Central memory CD4-positive, alpha-beta T cell (primary cell): ENCODE measurements at regions not wholly inside any gene's neighbourhood (a gene's known extent, or its start where the extent isn't known, plus 50 kb on each side); places are given as distances from the start of the nearest gene placed in this dataset.
"Not testable (repeated sequence)": the region's sequence is repeated elsewhere in the genome, so short reads cannot be mapped to it uniquely, and the experiment has no call there.

Experiments
- DNase-seq: peaks from one replicate; pipeline ENCODE4 v3.0.0; 2022

DNA sequence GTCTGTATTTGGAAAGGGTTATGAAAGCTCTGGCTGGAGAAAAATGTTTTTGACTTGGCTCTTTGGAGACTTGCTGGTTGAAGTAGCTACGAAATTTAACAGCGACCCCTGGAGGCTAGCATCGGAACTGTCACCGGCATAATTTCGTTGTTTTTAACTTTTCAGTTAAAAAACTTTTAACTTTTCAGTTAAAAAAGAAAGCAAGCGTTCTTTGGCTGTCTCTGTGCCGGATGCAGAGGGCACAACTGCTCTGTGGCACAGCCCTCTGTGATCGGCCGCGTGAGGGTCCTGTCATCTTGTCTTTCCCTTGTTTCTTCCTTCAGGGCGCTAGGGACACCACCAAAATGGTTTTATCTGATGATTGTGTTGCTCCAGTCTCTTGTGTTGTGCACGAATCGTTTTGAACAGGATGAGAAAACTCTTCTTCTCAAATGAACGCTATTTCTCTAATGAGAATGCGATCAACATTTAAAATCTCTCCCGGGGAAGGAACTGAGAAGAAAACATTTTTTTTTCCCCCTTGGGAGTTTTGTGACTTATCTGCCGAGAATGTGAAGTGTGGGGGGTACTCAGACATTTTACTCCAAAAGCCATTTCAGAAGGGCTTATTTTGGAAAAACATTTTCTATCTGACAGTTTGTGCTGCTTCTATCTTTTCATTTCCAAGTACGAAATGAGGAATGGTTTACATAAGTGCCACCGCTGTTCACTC lies 57.1 kb downstream of the ADCYAP1 start:
- DNase-seq: peak; percentile 16

DNA sequence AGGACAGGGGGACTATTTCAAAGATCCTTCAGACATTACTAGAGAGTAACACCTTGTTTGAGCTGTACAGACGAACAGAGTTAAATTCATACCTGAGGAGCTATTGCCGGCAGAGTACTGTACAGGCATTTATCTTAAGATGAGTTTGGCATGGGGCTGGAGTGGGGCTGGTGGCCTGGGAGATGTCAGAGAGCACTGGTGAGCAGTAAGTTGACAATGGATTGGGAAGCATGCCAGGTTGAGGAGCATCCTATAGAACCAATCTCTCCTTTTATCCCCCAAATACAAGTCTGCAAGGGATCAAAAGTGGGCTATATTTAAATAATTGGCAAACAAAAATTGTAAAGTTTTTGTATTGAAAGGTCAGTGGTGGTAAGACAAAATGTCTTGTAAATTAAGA lies 58.6 kb downstream of the ADCYAP1 start:
- DNase-seq: no peak

DNA sequence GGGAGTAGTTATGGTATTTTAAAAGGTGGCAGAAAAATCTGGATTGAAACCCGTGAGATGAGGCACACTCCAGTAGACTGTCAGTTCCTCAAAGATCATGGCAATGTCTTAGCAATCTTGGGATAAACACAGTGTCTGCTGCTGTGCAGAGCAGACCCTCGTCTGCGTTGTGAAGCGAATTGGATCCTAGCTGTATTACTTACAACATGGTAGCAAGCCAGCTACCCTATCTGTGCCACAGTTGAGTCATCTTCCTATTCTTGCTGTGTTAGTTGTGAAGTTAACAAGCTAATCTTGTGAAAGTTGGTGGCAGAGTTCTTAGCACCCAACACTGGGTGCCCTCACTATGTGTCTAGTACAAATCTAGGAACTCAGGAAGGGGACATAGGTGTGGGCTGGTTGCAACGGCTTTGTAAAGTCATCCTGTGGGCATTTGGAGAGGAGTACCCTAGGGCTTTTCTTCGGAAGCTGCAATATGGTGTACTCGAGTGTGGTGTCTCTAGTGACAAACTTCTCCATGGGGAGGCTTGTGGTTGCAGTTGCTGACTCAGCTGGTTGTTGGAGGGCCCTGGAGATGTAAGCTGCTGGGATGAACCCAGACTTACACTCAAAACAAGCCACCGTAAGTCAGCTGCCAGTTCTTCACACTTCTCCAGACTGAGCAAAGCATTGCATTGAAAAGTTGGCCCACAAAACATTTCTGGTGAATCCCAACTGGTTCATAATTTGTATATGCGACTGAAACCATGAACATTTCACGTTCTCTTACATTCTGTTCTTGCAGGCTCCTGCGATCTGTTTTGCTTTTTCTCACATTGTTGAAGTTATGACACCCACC lies 61.5 kb downstream of the ADCYAP1 start:
- no peak for DNase-seq

GRCh38 chr18:966759-967576 lies 62.3 kb downstream of the ADCYAP1 start:
- no peak for DNase-seq

DNA sequence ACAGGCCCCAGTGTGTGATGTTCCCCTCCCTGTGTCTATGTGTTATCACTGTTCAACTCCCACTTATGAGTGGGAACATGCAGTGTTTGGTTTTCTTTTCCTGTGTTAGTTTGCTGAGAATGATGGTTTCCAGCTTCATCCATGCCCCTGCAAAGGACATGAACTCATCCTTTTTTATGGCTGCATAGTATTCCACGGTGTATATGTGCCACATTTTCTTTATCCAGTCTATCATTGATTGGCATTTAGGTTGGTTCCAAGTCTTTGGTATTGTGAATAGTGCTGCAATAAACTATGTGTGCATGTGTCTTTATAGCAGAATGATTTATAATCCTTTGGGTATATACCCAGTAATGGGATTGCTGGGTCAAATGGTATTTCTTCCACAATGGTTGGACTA lies 64.2 kb downstream of the ADCYAP1 start:
- DNase-seq: not testable (repeated sequence)

- DNase-seq: not testable (repeated sequence)
Measured at GRCh38 chr18:969311-969710, 64.6 kb downstream of the ADCYAP1 start.

GRCh38 chr18:974606-975005 lies 69.9 kb downstream of the ADCYAP1 start:
- DNase-seq: not testable (repeated sequence)

- DNase-seq: not testable (repeated sequence)
Measured at GRCh38 chr18:976393-977128, 71.9 kb downstream of the ADCYAP1 start.

DNA sequence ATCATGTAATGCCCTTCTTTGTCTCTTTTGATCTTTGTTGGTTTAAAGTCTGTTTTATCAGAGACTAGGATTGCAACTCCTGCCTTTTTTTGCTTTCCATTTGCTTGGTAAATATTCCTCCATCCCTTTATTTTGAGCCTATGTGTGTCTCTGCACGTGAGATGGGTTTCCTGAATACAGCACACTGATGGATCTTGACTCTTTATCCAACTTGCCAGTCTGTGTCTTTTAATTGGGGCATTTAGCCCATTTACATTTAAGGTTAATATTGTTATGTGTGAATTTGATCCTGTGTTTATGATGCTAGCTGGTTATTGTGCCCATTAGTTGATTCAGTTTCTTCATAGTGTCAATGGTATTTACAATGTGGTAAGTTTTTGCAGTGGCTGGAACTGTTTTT lies 72.7 kb downstream of the ADCYAP1 start:
- not testable (repeated sequence) for DNase-seq

DNA sequence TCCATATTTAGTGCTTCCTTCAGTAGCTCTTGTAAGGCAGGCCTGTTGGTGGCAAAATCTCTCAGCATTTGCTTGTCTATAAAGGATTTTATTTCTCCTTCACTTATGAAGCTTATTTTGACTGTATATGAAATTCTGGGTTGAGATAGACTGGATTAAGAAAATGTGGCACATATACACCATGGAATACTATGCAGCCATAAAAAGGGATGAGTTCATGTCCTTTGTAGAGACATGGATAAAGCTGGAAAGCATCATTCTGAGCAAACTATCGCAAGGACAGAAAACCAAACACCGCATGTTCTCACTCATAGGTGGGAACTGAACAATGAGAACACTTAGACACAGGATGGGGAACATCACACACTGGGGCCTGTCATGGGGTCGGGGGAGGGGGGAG lies 73.1 kb downstream of the ADCYAP1 start:
- not testable (repeated sequence) for DNase-seq

DNA sequence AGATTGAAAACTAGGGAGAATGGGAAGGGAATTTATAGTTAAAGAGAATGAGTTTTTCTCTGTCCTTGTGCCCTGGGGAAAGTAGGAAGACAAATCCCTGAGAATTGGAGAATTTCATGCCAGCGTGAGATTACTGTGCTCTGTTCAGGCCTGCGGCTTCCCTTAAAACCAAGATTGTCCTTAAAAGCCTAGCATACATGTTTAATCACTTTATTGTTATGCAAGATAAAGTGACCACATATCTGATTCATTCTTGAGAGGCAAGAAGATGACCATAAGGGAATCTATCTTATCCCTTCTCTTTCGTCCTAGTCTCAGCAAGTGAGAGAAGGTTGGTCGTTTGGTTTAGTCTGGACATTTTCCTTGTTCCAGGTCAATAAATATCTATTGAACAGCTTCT lies 75.9 kb downstream of the ADCYAP1 start:
- DNase-seq: no peak

- no peak for DNase-seq
Measured at GRCh38 chr18:984004-984403, 79.3 kb downstream of the ADCYAP1 start.

DNA sequence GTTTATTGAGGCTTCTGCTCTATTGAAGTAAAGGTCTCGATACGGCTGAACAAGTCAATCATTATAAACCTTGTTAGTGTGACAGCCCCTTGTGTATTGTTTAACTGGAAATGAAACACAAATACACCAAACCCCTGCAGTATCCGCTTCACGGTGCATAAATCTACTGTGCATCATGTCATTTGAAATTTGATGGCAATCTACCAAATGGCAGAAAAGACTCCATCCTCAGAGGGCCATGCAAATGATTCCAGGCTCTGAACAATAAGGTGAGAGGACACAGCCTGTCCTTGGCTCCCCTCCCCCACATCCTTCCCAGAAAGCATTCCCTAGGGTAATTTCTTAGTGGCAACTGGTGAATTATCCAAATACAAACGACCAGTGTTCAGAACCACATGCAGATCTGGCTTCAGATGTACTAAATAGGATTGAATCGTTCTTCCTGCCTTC lies 80.6 kb downstream of the ADCYAP1 start:
- DNase-seq: no peak

DNA sequence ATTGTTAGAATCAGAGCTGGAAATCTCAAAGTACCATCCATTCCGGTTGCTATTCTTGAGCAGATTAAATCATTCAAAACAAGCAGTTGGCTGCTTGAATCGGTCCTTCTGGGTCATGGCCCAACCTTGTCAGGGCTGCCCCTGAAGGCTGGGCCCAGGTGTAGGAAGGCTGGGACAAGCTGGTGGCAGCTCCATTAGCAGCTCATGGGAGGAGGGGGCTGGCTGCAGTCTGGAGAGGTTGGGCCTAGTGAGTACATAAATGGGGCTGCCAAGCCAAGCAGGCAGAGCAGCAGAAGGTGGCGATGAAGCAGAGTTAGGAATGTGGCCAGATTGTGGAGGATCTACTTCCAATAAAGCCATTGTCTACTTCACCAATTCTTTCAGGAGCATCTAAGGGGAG lies 81.4 kb downstream of the ADCYAP1 start:
- no peak for DNase-seq

GRCh38 chr18:986552-986951 lies 81.9 kb downstream of the ADCYAP1 start:
- no peak for DNase-seq

DNA sequence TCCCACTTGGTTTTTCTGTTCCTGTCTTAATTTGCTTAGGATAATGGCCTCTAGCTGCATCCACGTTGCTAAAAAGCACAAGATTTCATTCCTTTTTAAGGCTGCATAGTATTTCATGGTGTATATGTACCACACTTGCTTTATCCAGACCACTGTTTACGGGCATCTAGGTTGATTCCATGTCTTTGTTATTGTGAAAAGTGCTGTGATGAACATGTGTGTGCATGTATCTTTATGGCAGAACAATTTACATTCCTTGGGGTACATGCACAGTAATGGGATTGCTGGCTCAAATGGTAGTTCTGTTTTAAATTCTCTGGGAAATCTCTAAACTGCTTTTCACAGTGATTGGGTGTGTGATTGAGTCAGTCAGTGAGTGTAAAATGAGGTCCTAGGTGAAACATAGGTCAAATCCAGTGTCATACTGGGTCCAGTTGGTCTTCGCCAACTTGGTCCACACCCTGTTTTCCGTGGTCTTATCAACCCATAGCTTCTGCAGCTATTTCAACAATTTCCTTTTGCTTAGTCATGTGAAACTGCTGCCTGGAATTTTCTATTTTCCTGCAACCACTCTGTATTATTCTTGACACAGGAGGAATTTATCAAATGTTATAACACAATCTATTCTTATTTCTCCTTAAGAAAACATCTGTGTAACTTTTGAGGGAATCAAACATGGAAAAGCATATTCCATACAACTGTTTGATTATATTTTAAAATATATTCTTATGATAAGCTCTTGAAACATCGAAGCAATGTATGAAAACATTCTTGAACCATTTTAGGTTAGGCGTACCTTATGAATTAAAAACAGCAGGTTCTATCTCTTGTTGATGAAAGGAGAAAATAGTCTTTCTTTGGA lies 82.9 kb downstream of the ADCYAP1 start:
- no peak for DNase-seq

DNA sequence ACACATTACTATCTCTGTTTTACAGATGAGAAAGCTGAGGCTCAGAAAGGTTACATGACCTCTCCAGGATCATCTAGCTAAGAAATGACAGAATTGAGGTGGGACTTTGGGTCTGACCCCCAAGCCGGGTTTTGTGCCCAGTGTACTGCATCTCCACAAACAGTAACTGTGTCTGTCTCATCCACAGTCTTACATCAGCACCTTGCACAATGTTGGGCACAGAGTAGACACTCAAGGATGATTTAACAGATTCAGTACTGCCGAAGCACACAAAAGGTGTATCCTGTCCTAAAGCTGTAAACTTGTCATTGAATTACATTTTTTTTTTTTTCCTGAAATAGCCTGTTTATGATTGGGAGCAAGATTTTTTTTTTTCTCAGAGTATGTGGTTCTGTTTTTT lies 84.8 kb downstream of the ADCYAP1 start:
- no peak for DNase-seq

DNA sequence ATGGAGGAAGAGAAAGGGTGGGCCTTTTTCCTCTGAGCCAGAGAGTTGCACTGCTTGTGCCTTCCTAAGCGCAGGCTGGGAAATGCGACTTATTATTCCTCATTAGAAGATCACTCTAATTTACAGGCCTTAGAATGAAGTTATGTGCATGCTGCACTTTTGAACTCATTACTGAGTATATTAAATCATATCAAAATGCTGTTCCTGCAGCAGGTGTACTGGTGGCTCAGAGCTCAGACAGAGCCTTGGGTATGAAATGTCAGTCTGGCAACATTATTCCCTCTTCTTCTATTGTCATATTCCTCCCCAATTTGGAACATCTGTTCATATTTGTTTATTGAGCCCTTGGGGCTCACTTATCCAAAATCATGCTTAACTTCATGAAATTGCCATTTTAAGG lies 85.5 kb downstream of the ADCYAP1 start:
- no peak for DNase-seq

GRCh38 chr18:991441-991840 lies 86.8 kb downstream of the ADCYAP1 start:
- no peak for DNase-seq

DNA sequence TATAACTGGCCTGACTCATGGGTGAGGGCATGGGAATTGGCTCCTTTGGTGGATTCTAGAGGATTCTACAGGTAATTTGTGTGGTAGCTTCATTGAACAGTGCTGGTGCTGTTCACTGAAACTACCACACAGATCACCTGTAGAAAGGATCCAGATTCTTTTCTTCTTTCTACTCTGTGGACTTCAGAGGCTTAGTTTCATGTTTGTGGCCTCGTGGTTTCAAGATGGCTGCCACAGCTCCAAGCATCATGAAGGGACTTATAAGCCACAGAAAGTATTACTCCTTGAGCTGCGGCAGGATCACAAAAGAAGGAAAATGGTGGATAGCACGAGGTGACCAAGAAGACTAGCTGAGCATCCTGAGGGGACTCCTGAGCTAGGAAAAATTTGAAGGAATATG lies 88.9 kb downstream of the ADCYAP1 start:
- DNase-seq: no peak

- DNase-seq: no peak
Measured at GRCh38 chr18:995629-996028, 91.0 kb downstream of the ADCYAP1 start.

DNA sequence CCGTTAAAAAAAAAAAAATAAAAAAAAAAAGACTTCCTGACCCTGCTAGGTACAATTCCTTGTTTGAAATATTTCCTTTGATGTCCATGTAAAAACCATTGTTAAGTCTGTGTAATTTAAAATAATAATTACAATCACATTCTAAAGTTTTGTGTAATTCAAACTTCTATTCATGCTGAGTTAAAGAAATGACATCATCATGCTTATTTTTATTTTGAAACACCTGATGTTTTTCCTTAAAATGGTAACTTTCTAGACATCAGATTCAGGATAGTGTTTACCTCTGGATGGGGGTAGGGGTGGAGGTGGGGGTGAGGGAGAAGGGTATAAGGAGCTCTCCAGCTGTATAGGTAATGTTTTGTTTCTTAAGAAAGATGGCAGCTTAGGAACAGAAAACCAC lies 92.8 kb downstream of the ADCYAP1 start:
- DNase-seq: no peak
